PC-9 (cell line): ENCODE measurements at regions not wholly inside any gene's neighbourhood (a gene's known extent, or its start where the extent isn't known, plus 50 kb on each side); places are given as distances from the start of the nearest gene placed in this dataset.

ENCODE experiments used
- BruUV-seq: library from RNA; stranded (reverse); fragments of 400-500 nt; replicated peaks from 2 replicates; lab custom pipeline; 2021; lab: Mats Ljungman, UMichigan
- CTCF ChIA-PET: fragments of 300-600 bp; sonication (Branson Sonifier 250); formaldehyde crosslinking; loops from one replicate; lab custom pipeline; 2022; ENCODE audit warnings: antibody characterized with exemption; lab: Charles Lee
- POLR2A ChIA-PET: fragments of 300-600 bp; sonication (Branson Sonifier 250); formaldehyde crosslinking; loops from one replicate; lab custom pipeline; 2022; ENCODE audit warnings: antibody characterized with exemption; ENCODE audit not compliant: unreplicated experiment; lab: Charles Lee
- DNase-seq, 2 experiments: peaks; one replicate each; pipeline versions ENCODE4 v3.0.0 to v3.0.0-alpha.2; 2015 to 2022; ENCODE audit warnings: mixed read lengths in 1 of 2
- H2AFZ ChIP-seq: fragments of 200-600 bp; sonication (generic); 2 replicates; pipeline ENCODE4 v1.8.1; 2017; ENCODE audit warnings: antibody characterized with exemption
- H3F3A ChIP-seq: fragments of 200-600 bp; sonication (generic); 2 replicates; pipeline ENCODE4 v1.8.1; 2017; ENCODE audit warnings: antibody characterized with exemption, mild to moderate bottlenecking, low read depth; ENCODE audit not compliant: insufficient read depth
- H3K27ac ChIP-seq: fragments of 200-600 bp; sonication (generic); 2 replicates; pipeline ENCODE4 v1.6.1; 2016; ENCODE audit warnings: mixed run types
- H3K27me3 ChIP-seq: fragments of 200-600 bp; sonication (generic); 2 replicates; pipeline ENCODE4 v1.6.1; 2016; ENCODE audit warnings: low read depth, mixed run types; ENCODE audit not compliant: insufficient read depth
- H3K36me3 ChIP-seq: fragments of 200-600 bp; sonication (generic); 2 replicates; pipeline ENCODE4 v1.6.1; 2016; ENCODE audit warnings: low read depth, mixed run types
- H3K4me1 ChIP-seq: fragments of 200-600 bp; sonication (generic); replicated peaks from 2 replicates; pipeline ENCODE4 v1.6.1; 2016; ENCODE audit warnings: mixed run types; ENCODE audit not compliant: insufficient read depth
- H3K4me2 ChIP-seq: fragments of 200-600 bp; sonication (generic); 2 replicates; pipeline ENCODE4 v1.6.1; 2017; ENCODE audit warnings: mixed run types
- H3K4me3 ChIP-seq: fragments of 200-600 bp; sonication (generic); 2 replicates; pipeline ENCODE4 v1.6.1; 2016; ENCODE audit warnings: mixed run types
- H3K79me2 ChIP-seq: fragments of 200-600 bp; sonication (generic); 2 replicates; pipeline ENCODE4 v1.6.1; 2017; ENCODE audit warnings: low read depth, mixed run types
- H3K9me2 ChIP-seq: fragments of 200-600 bp; sonication (generic); 2 replicates; pipeline ENCODE4 v1.8.1; 2017; ENCODE audit warnings: mild to moderate bottlenecking; ENCODE audit not compliant: insufficient read depth
- H3K9me3 ChIP-seq: fragments of 200-600 bp; sonication (generic); 2 replicates; pipeline ENCODE4 v1.8.1; 2016; ENCODE audit warnings: low read depth; ENCODE audit not compliant: insufficient read depth
- H4K20me1 ChIP-seq: fragments of 200-600 bp; sonication (generic); 2 replicates; pipeline ENCODE4 v1.8.1; 2017; ENCODE audit not compliant: insufficient read depth
- CTCF ChIP-seq: fragments of 200-600 bp; sonication (generic); conservative IDR thresholded peaks from 2 replicates; pipeline ENCODE4 v1.6.1; 2017; ENCODE audit warnings: mixed run types, antibody characterized with exemption, mild to moderate bottlenecking, moderate library complexity
- EZH2 ChIP-seq: fragments of 200-600 bp; sonication (generic); IDR thresholded peaks from 2 replicates; pipeline ENCODE4 v1.8.0; 2017; ENCODE audit warnings: antibody characterized with exemption, low read depth
- intact Hi-C: fragments of 100-400 bp; cut with micrococcal nuclease; formaldehyde crosslinking; loops from one replicate; pipeline ENCODE4 v1.10.0; 2022; ENCODE audit not compliant: unreplicated experiment

GRCh38 chr4:147339100-147339499 is 141.8 kb upstream of the EDNRA start:
- Histone ChIP-seq H3K27me3 (no peaks in the 10 kb centered on the region), H3K4me1 (no peaks in the 10 kb centered on the region), H2AFZ (no peak overlapping the region), H3K4me3 (no peak overlapping the region), H3F3A (no peaks in the 10 kb centered on the region), H3K9me3 (no peaks in the 10 kb centered on the region), H3K4me2 (no peak overlapping the region), H3K9me2 (no peaks in the 10 kb centered on the region), H4K20me1 (no peaks in the 10 kb centered on the region), H3K79me2 (no peaks in the 10 kb centered on the region), H3K27ac (no peak overlapping the region), H3K36me3 (no peaks in the 10 kb centered on the region)
- POLR2A ChIA-PET, result no interaction called here
- intact Hi-C loops, result no loop called here
- BruUV-seq, result no TSS peak
- CTCF ChIA-PET, result no interaction called here
- no peak for TF ChIP-seq EZH2
- no peak for TF ChIP-seq CTCF
- no peak for DNase-seq

DNA sequence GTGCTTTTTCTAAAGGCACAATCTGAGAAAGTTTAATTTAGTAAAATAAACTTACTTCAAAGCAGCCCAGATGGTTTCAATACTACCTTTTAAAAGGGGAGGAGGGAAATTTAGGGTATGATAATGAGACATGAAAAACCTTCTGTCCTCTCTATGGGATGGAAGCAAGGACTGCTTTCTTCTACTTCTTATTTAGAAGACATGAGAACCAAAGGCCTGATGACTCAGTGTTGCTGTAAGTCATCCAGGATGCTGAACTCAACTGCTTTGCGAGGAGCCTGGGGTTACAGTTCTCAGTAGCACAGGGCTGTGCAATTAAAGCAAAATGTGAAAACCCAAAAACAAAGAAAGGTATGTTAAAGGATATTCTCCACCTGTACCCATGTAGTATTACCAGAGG is 140.8 kb upstream of the EDNRA start:
- ChIA-PET CTCF (no interaction called here), POLR2A (no interaction called here)
- Histone ChIP-seq H3K27me3 (no peaks in the 10 kb centered on the region), H3K9me2 (no peaks in the 10 kb centered on the region), H3K4me3 (no peak overlapping the region), H3K9me3 (no peaks in the 10 kb centered on the region), H3K79me2 (no peaks in the 10 kb centered on the region), H3K4me2 (no peak overlapping the region), H4K20me1 (no peaks in the 10 kb centered on the region), H3F3A (no peaks in the 10 kb centered on the region), H3K27ac (no peak overlapping the region), H2AFZ (no peak overlapping the region), H3K4me1 (no peaks in the 10 kb centered on the region), H3K36me3 (no peaks in the 10 kb centered on the region)
- TF ChIP-seq EZH2, result no peak
- TF ChIP-seq CTCF, result no peak
- intact Hi-C loops, result no loop called here
- no peak for DNase-seq
- no TSS peak for BruUV-seq

GRCh38 chr4:147340591-147341120 is 140.2 kb upstream of the EDNRA start:
- Histone ChIP-seq H3K4me3 (no peak overlapping the region), H3K36me3 (no peaks in the 10 kb centered on the region), H3K9me3 (no peaks in the 10 kb centered on the region), H3K27me3 (no peaks in the 10 kb centered on the region), H3K79me2 (no peaks in the 10 kb centered on the region), H3K9me2 (no peaks in the 10 kb centered on the region), H3K4me2 (no peak overlapping the region), H4K20me1 (no peaks in the 10 kb centered on the region), H3F3A (no peaks in the 10 kb centered on the region), H2AFZ (no peak overlapping the region), H3K27ac (no peak overlapping the region), H3K4me1 (no peaks in the 10 kb centered on the region)
- ChIA-PET CTCF (no interaction called here), POLR2A (no interaction called here)
- BruUV-seq, result no TSS peak
- intact Hi-C loops, result no loop called here
- no peak for DNase-seq
- no peak for TF ChIP-seq EZH2
- TF ChIP-seq CTCF, result no peak
